GM12864 (cell line): ENCODE measurements at regions not wholly inside any gene's neighbourhood (a gene's known extent, or its start where the extent isn't known, plus 50 kb on each side); places are given as distances from the start of the nearest gene placed in this dataset.

Experiments
- DNase-seq: peaks from one replicate; pipeline ENCODE4 v3.0.0-alpha.2; 2011; ENCODE audit warnings: low read depth
- H3K4me3 ChIP-seq: 2 replicates; pipeline ENCODE4 v1.5.1; 2011; ENCODE audit warnings: mild to moderate bottlenecking, low read depth, low read length, control low read depth
- TF ChIP-seq, protein P1 (sequence below): IDR thresholded peaks from 2 replicates; pipeline ENCODE4 v1.5.1; 2011; ENCODE audit warnings: low read depth, mild to moderate bottlenecking, moderate library complexity, low read length, control low read depth, inconsistent platforms; ENCODE audit errors: missing control alignments

DNA sequence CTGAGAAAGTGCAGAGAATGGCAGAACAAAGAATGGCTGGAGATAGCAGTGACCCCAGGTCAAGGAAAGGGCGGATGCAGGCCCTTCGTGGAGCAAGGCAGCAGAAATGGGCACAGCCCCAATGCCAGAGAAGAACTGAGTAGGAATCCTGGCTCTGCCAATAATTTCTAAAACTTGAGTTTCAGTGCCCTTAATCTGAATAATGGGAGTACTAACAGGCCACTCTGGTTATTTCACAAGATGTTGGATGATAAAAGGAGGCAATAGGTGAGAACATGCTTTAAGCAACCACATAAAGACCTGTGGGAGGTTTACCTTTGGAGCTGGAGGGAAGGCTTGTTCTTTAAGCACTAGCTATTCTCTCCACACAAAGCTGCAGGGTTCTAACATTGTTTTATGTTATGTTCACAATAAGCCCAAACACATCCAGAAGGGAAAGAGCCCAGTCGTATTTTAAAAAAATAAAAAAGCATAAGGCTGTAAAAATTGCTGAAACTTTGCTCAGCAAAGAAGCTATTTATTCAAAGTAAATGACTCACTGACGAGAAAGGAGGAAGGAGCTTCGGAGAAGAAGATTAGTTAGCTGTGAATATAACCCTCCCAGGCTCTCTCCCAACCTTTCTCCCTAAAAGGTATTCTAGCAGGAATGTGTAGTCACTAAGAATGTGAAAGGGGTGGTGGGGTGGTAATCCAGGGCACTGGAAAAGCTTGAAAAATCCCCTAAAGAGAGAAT lies 470.2 kb downstream of the TXNL1 start:
- H3K4me3 ChIP-seq = no peak overlapping the region
- no peak for DNase-seq
- TF ChIP-seq, protein P1, sequence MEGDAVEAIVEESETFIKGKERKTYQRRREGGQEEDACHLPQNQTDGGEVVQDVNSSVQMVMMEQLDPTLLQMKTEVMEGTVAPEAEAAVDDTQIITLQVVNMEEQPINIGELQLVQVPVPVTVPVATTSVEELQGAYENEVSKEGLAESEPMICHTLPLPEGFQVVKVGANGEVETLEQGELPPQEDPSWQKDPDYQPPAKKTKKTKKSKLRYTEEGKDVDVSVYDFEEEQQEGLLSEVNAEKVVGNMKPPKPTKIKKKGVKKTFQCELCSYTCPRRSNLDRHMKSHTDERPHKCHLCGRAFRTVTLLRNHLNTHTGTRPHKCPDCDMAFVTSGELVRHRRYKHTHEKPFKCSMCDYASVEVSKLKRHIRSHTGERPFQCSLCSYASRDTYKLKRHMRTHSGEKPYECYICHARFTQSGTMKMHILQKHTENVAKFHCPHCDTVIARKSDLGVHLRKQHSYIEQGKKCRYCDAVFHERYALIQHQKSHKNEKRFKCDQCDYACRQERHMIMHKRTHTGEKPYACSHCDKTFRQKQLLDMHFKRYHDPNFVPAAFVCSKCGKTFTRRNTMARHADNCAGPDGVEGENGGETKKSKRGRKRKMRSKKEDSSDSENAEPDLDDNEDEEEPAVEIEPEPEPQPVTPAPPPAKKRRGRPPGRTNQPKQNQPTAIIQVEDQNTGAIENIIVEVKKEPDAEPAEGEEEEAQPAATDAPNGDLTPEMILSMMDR = no peak

DNA sequence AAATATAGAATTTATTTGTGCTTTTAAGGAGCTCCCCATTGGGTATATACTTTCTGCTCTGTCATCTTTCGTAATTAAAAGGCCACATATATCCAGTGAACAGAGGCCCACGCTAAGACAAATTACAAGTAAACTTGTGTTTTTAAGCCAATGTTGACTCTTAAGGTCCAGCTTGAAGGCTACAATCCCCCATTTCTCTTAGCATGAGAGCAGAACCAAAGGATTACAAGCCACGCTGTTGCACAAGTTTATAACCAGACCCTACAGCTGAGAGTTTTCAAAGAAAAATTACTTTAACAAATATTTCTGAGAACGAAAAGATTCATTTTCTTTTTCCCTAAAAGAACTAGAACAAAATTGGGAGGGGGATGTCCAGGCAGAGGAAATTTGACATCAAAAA lies 471.0 kb downstream of the TXNL1 start:
- DNase-seq = no peak
- TF ChIP-seq, protein P1 = no peak
- no peak overlapping the region for H3K4me3 ChIP-seq

DNA sequence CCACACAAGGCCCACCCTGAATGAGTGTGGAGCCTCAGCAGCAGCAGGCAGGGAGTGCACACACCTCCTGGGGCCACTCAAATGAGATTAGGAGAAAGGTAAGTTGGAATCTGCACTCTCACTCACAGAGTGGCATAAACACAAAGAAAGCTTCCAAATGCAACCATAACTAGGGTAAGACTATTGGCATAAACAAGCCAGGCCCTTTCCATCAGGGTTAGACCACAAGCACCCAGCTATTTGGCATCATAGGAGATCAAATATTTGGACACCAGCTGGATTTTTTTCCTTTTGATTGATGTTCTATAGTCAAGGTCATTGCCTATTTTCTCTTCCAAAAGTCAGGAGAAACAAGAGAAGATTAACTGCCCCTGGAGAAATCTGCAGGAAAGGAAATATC lies 471.5 kb downstream of the TXNL1 start:
- no peak for DNase-seq
- TF ChIP-seq, protein P1 = no peak
- H3K4me3 ChIP-seq = no peak overlapping the region

DNA sequence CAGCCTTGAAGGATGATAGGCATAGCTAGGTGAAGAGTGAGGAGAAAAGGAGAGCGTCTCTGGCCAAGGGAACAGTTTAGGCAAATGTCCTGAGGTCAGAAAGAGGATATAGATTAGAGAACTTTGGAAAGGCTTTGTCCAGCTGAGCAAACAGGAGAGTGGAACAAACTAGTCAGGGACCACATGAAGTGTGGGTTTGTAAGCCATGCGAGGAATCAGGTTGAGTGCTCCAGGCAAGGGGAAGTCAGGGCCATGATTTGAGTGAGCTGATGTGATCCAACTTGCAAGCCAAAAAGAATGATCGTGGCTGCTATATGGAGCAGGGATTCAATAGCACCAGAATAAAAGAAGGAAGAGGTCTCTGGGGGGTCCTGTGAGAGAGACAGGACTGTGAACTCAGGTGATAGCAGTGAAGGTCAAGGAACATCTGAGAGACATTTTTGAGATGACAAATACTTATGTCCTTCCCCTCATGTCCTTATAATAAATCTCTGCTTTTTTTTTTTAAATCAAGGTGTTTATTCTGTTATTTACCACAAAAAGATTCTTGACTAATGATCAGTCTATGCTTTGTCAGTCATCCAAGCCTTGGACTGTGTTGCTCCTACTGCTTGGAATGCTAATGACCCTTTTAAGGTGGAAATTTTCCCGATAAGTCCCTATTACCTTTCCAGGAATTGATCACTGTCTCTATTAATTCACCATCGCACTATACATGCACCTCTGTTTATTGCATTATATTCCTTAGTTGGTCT lies 472.6 kb downstream of the TXNL1 start:
- H3K4me3 ChIP-seq = no peak overlapping the region
- TF ChIP-seq, protein P1 = no peak
- no peak for DNase-seq

DNA sequence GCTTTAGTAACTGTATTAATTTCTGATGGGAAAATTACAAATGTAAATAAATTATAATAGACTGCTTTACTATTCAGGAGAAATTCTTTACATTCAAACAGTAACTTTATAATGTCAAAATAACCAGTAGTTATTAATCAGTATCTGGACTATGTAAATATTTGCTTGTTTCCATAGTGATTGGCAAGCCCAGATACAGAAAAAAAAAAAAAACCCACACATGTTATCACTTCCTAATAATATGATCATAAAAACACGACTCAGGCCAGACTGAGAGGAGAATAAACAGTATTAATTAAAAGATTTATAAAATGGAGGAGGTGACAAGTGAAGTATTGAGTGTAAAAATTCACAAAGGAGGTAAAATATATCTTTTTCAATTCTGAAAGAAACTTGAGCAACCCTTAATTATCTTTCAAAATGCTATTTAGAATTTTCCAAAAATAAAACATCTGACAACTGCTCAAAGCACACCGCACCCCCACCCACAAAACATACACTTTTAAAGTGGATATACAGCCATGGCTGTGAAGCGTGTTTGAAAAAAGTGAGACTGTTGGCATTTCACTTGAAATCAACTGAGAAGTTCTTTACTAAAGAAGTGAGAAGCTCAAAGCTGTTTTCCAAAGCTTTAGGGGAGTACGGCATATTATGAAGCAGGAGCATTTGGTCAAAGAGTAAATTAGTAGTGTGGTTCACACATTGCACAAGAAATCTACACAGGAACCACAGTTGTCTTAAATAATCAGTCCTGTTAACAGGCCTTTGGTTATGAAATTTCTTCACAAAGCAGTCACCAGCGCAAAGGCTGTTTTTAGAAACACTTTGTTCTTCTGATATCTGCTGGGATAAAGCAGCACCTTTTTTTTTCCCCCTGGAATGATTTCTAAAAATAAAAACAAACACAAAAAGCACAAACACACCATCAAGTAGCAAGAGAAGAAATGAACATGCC lies 475.8 kb downstream of the TXNL1 start:
- TF ChIP-seq, protein P1 = no peak
- H3K4me3 ChIP-seq = no peak overlapping the region
- DNase-seq = no peak

DNA sequence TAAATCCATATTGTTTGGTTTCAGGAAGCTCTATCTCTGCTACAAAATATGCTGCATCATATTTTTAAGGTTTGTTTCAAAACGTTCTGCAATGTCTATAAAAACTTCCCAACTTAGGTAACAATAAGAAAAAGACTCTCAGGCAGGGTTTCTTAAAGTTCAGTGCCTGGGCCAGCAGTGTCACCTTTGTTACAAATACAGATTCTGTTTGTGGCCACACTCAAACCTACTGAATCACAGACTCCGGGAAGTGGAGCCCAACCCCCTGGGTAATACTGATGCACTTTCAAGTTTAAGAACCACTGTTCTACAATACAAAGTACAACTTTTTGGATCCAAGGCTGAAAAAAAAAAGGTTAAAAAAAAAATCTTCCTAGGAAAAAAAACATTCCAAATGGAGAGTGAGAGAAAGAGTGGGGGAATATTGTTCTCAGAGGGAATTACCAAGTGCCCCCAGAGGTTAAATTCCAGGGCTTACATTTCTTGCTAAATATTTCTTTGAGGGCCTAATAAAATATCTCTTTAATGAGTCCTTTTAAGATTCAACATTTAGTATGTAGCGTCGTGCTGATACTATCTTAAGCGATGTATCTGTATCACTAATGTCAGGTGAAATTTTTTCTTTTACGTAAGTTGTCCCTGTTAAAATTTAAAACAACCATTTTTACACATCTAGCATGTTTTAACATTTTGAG lies 476.7 kb downstream of the TXNL1 start:
- TF ChIP-seq, protein P1 = no peak
- no peak overlapping the region for H3K4me3 ChIP-seq
- no peak for DNase-seq
